ENCODE measurements at regions not wholly inside any gene's neighbourhood (a gene's known extent, or its start where the extent isn't known, plus 50 kb on each side); places are given as distances from the start of the nearest gene placed in this dataset.

DNA sequence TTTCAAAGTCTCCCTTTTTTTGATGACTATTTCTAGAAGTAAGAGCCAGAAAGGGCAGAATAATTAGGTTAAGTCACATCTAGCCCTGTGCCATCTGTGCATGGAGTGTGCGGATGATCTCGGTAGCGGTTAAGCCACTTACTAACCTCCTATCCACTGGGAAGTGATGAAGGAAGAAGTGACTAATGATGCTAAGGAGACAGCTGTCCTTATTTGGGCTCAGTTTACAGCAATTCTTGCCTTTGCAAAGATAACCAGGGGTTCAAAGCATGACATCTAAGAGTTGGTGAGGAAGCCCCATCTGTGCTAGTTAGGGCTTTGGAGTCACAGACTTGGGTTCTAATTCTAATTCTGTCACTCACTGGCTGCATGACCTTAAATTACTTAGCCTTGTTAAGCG lies 62.4 kb upstream of the RREB1 start:
- H3K4me3 ChIP-seq (ENCODE audit: low read depth, low read length) = no peak overlapping the region
- ChIA-PET POLR2A (no interaction called here), CTCF (no interaction called here)
- DNase-seq (ENCODE audit: low read depth, low spot score) = no peak
- TF ChIP-seq, protein P1, sequence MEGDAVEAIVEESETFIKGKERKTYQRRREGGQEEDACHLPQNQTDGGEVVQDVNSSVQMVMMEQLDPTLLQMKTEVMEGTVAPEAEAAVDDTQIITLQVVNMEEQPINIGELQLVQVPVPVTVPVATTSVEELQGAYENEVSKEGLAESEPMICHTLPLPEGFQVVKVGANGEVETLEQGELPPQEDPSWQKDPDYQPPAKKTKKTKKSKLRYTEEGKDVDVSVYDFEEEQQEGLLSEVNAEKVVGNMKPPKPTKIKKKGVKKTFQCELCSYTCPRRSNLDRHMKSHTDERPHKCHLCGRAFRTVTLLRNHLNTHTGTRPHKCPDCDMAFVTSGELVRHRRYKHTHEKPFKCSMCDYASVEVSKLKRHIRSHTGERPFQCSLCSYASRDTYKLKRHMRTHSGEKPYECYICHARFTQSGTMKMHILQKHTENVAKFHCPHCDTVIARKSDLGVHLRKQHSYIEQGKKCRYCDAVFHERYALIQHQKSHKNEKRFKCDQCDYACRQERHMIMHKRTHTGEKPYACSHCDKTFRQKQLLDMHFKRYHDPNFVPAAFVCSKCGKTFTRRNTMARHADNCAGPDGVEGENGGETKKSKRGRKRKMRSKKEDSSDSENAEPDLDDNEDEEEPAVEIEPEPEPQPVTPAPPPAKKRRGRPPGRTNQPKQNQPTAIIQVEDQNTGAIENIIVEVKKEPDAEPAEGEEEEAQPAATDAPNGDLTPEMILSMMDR (IDR thresholded peaks at IDR 0.05; ENCODE audit: insufficient read depth, low read length, missing control alignments) = no peak

DNA sequence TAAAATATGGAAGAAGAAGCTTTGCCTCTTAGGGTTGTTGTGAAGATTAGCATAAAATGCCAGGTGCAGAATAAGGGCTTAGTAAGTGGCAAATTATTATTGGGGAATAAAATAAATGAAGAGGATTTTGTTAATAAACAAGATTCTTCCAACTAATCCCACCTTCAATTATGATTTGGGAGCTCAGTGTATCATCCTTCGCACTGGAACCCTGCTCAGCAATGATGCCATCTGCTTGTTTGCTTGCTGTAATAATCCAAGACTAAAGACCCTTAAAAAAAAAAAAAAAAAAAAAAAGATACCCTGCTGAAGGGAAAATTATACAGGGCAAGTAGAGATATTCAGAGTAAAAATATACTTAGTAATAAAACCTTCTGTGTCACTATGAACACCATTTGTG lies 62.0 kb upstream of the RREB1 start:
- TF ChIP-seq, protein P1 (IDR thresholded peaks at IDR 0.05; ENCODE audit: insufficient read depth, low read length, missing control alignments) = no peak
- DNase-seq (ENCODE audit: low read depth, low spot score) = no peak
- POLR2A ChIA-PET = no interaction called here
- CTCF ChIA-PET = no interaction called here
- no peak overlapping the region for H3K4me3 ChIP-seq (ENCODE audit: low read depth, low read length)

DNA sequence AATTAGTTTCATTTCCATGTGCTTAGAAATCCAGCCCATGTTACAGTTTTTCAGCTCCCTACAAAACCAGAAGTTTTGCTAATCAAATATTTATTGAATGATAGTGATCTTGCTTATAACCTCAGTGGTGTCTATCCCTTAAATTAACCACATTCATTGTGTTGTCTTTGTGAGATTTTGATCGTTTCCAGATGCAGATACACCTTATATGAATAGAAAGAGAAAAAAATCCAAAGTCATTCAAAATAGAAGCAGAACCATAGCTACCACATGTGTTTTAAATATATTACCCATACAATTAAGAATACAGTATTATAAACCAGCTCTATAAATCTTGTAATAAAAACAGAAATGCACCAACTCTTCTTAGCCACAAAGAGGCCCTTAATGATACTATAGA lies 60.6 kb upstream of the RREB1 start:
- TF ChIP-seq, protein P1 (IDR thresholded peaks at IDR 0.05; ENCODE audit: insufficient read depth, low read length, missing control alignments) = no peak
- ChIA-PET POLR2A (no interaction called here), CTCF (no interaction called here)
- no peak for DNase-seq (ENCODE audit: low read depth, low spot score)
- no peak overlapping the region for H3K4me3 ChIP-seq (ENCODE audit: low read depth, low read length)

DNA sequence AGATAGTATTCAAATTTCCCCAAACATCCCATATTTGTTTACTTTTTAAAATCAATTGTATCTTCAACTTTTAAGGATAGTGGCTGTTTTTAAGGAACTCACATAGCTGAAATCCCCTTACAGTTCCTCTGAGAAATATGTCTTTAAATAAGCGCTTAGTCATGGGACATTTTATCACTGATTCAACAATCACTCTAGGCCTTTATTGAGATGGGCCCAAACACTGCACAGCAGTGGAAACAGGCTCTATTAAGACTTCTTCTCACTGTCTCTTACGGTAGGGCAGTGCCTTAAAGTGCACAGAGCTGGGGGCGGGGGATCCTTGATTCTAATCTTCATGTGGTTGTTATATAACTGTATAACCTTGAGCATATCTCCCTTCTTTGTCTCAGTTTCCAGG lies 59.8 kb upstream of the RREB1 start:
- TF ChIP-seq, protein P1 (IDR thresholded peaks at IDR 0.05; ENCODE audit: insufficient read depth, low read length, missing control alignments) = no peak
- no peak for DNase-seq (ENCODE audit: low read depth, low spot score)
- CTCF ChIA-PET = no interaction called here
- POLR2A ChIA-PET = no interaction called here
- no peak overlapping the region for H3K4me3 ChIP-seq (ENCODE audit: low read depth, low read length)

DNA sequence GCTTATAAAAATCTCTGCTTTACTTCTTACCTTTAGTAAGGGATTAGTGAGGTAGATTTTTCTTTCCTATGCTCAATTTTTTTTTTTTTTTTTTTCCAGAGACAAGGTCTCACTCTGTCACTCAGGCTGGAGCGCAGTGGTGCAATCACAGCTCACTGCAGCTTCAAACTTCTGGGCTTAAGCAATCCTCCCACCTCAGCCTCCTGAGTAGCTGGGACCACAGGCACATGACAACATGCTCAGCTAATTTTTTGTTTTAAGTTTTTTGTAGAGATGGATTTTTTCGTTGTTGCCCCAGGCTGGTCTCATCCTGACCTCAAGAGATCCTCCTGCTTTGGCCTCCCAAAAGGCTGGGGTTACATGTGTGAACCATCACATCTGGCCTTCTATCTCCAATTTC lies 58.9 kb upstream of the RREB1 start:
- no peak overlapping the region for H3K4me3 ChIP-seq (ENCODE audit: low read depth, low read length)
- no peak for DNase-seq (ENCODE audit: low read depth, low spot score)
- TF ChIP-seq, protein P1 (IDR thresholded peaks at IDR 0.05; ENCODE audit: insufficient read depth, low read length, missing control alignments) = no peak
- POLR2A ChIA-PET = no interaction called here
- CTCF ChIA-PET = no interaction called here

DNA sequence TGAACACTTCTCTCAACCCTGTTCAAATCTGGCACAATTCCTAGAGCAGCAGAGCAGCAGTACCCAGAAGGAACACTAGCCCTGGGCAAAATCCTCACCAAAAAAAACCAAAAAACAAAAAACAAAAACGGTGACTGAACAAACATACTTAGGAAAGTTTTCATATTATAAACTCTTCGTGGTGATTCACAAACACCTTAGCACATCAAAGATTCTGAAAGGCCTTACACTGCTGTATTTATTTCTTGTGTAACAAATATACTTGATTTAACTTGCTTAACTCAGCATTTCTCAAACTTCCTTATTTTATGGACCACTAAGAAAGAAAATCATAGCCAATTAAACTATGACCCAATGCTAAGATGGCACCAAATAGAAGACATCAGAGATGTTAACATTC lies 57.8 kb upstream of the RREB1 start:
- ChIA-PET CTCF (no interaction called here), POLR2A (no interaction called here)
- H3K4me3 ChIP-seq (ENCODE audit: low read depth, low read length) = no peak overlapping the region
- no peak for DNase-seq (ENCODE audit: low read depth, low spot score)
- TF ChIP-seq, protein P1 (IDR thresholded peaks at IDR 0.05; ENCODE audit: insufficient read depth, low read length, missing control alignments) = no peak

All from AG04449 (cell line).